Activated CD8-positive, alpha-beta memory T cell treated with anti-CD3 and anti-CD28 coated beads, Interleukin-2, amount 50 U/mL, for 4 hours (primary cell): ENCODE measurements at regions not wholly inside any gene's neighbourhood (a gene's known extent, or its start where the extent isn't known, plus 50 kb on each side); places are given as distances from the start of the nearest gene placed in this dataset.

Experiments used
- DNase-seq: peaks from one replicate; pipeline ENCODE4 v3.0.0-alpha.2; 2020

- no peak for DNase-seq
These were observed 512.9 kb upstream of the ZEB2 start for GRCh38 chr2:145032791-145033190.

GRCh38 chr2:145029873-145030272, 510.0 kb upstream of the ZEB2 start:
- DNase-seq = no peak

- DNase-seq = no peak
These were observed 509.2 kb upstream of the ZEB2 start for GRCh38 chr2:145029081-145029480.

GRCh38 chr2:145028101-145028920, 508.4 kb upstream of the ZEB2 start:
- DNase-seq = no peak

GRCh38 chr2:145026456-145027455, 506.8 kb upstream of the ZEB2 start:
- no peak for DNase-seq

GRCh38 chr2:145025382-145025781, 505.5 kb upstream of the ZEB2 start:
- no peak for DNase-seq

- no peak for DNase-seq
These were observed 503.5 kb upstream of the ZEB2 start for GRCh38 chr2:145023334-145023934.

- no peak for DNase-seq
These were observed 502.9 kb upstream of the ZEB2 start for GRCh38 chr2:145022666-145023333.

- no peak for DNase-seq
These were observed 502.2 kb upstream of the ZEB2 start for GRCh38 chr2:145021962-145022665.

GRCh38 chr2:145020694-145021093, 500.8 kb upstream of the ZEB2 start:
- no peak for DNase-seq

GRCh38 chr2:145020139-145020538, 500.2 kb upstream of the ZEB2 start:
- no peak for DNase-seq

GRCh38 chr2:145018502-145018901, 498.6 kb upstream of the ZEB2 start:
- no peak for DNase-seq

- no peak for DNase-seq
These were observed 497.2 kb upstream of the ZEB2 start for GRCh38 chr2:145017149-145017548.

- DNase-seq = no peak
These were observed 496.8 kb upstream of the ZEB2 start for GRCh38 chr2:145016711-145017110.

GRCh38 chr2:145015561-145015960, 495.6 kb upstream of the ZEB2 start:
- no peak for DNase-seq

- no peak for DNase-seq
These were observed 492.9 kb upstream of the ZEB2 start for GRCh38 chr2:145012806-145013205.

GRCh38 chr2:145012214-145012670, 492.3 kb upstream of the ZEB2 start:
- no peak for DNase-seq

GRCh38 chr2:145010635-145011034, 490.7 kb upstream of the ZEB2 start:
- DNase-seq = no peak

GRCh38 chr2:145007960-145008263, 488.0 kb upstream of the ZEB2 start:
- no peak for DNase-seq

- no peak for DNase-seq
These were observed 487.4 kb upstream of the ZEB2 start for GRCh38 chr2:145007093-145007959.

- DNase-seq = no peak
These were observed 482.7 kb upstream of the ZEB2 start for GRCh38 chr2:145002624-145003023.
